Right cardiac atrium (tissue), 5 donors: ENCODE measurements at regions not wholly inside any gene's neighbourhood (a gene's known extent, or its start where the extent isn't known, plus 50 kb on each side); places are given as distances from the start of the nearest gene placed in this dataset.
"Not testable (repeated sequence)": the region's sequence is repeated elsewhere in the genome, so short reads cannot be mapped to it uniquely, and the experiment has no call there.

ENCODE experiments used
- ATAC-seq, 2 donors: fragments of 200-7000 bp; cut with Tn5 transposase; one replicate each; pipeline versions ENCODE4 v1.8.0 to v1.9.1; 2020; ENCODE audit warnings: moderate library complexity in 2 of 2, mild to moderate bottlenecking in 1 of 2
- DNase-seq, 3 donors: peaks; one replicate each; pipeline ENCODE4 v3.0.0-alpha.2; 2020
- H3K27ac ChIP-seq: one replicate; pipeline ENCODE4 v1.5.1; 2013; ENCODE audit warnings: mild to moderate bottlenecking, low read length, control low read depth, moderate library complexity
- H3K27me3 ChIP-seq: one replicate; pipeline ENCODE4 v1.6.1; 2013; ENCODE audit not compliant: control insufficient read depth, insufficient read depth
- H3K4me1 ChIP-seq: one replicate; pipeline ENCODE4 v1.6.1; 2013; ENCODE audit warnings: low read length; ENCODE audit not compliant: control insufficient read depth, insufficient read depth
- H3K4me3 ChIP-seq: one replicate; pipeline ENCODE4 v1.5.1; 2013; ENCODE audit warnings: low read length, control low read depth
- H3K9me3 ChIP-seq: one replicate; pipeline ENCODE4 v1.6.1; 2013; ENCODE audit warnings: low read length; ENCODE audit not compliant: control insufficient read depth
- WGBS: extraction: QIAGEN DNeasy Blood & Tissue Kit; methylation state at CpG from one replicate; pipeline ENCODE4 v1.1.7; 2013; 5-methylcytosine and 5-hydroxymethylcytosine counted together
- intact Hi-C, 4 donors: fragments of 100-400 bp; cut with DNase I; formaldehyde crosslinking; loops; one replicate each; pipeline versions ENCODE4 v1.11.0 to v1.14.0; 2022 to 2023
- donor health status: healthy with polysubstance abuse.
- donor health status: DM: no; HTN: yes; CAD: no.
- donor health status: DM: no; HTN: no; CAD: no.
- donor health status: DM: no; HTN: yes; CAD: no; lungs with severe emphysema.
- donor health status: DM: yes; HTN: yes; CAD: no.

- ATAC-seq: no peak
- Histone ChIP-seq H3K4me1 (no peaks in the 10 kb centered on the region), H3K4me3 (no peak overlapping the region), H3K27ac (no peak overlapping the region), H3K27me3 (no peaks in the 10 kb centered on the region), H3K9me3 (no peaks in the 10 kb centered on the region)
- intact Hi-C loops: no loop called here
- DNase-seq: no peak
- 49% methylated on average over 1 of the region's 1 CpG for WGBS
Measured at GRCh38 chr10:108620821-108621534, 1302.3 kb downstream of the XPNPEP1 start.

- WGBS: 80% methylated on average over 6 of the region's 6 CpGs
- Histone ChIP-seq H3K9me3 (no peaks in the 10 kb centered on the region), H3K4me3 (no peak overlapping the region), H3K27ac (no peak overlapping the region), H3K4me1 (no peaks in the 10 kb centered on the region), H3K27me3 (no peaks in the 10 kb centered on the region)
- ATAC-seq (no peak), DNase-seq (no peak)
- intact Hi-C loops: no loop called here
Measured at GRCh38 chr10:108616559-108617285, 1306.6 kb downstream of the XPNPEP1 start.

- Histone ChIP-seq H3K4me1 (no peaks in the 10 kb centered on the region), H3K4me3 (no peak overlapping the region), H3K9me3 (no peaks in the 10 kb centered on the region), H3K27ac (no peak overlapping the region), H3K27me3 (no peaks in the 10 kb centered on the region)
- WGBS: 59% methylated on average over 3 of the region's 3 CpGs
- DNase-seq (no peak), ATAC-seq (no peak)
- intact Hi-C loops: no loop called here
Measured at GRCh38 chr10:108615576-108616320, 1307.6 kb downstream of the XPNPEP1 start.

GRCh38 chr10:108612485-108612884, 1310.8 kb downstream of the XPNPEP1 start:
- no peak overlapping the region for H3K27ac ChIP-seq
- no peaks in the 10 kb centered on the region for H3K9me3 ChIP-seq
- no peak overlapping the region for H3K4me3 ChIP-seq
- ATAC-seq (no peak), DNase-seq (no peak)
- no peaks in the 10 kb centered on the region for H3K27me3 ChIP-seq
- no peaks in the 10 kb centered on the region for H3K4me1 ChIP-seq
- intact Hi-C loops: no loop called here
- WGBS: 54% methylated on average over 3 of the region's 3 CpGs

GRCh38 chr10:108608860-108609259, 1314.5 kb downstream of the XPNPEP1 start:
- H3K4me3 ChIP-seq: no peak overlapping the region
- intact Hi-C loops: no loop called here
- H3K27me3 ChIP-seq: no peaks in the 10 kb centered on the region
- DNase-seq: no peak
- no peaks in the 10 kb centered on the region for H3K9me3 ChIP-seq
- H3K4me1 ChIP-seq: no peaks in the 10 kb centered on the region
- no peak for ATAC-seq
- no peak overlapping the region for H3K27ac ChIP-seq
- 41% methylated on average over 1 of the region's 1 CpG for WGBS

- H3K4me3 ChIP-seq: no peak overlapping the region
- intact Hi-C loops: no loop called here
- no peaks in the 10 kb centered on the region for H3K4me1 ChIP-seq
- no peak overlapping the region for H3K27ac ChIP-seq
- no peaks in the 10 kb centered on the region for H3K9me3 ChIP-seq
- WGBS: 83% methylated on average over 2 of the region's 2 CpGs
- no peak for DNase-seq
- no peaks in the 10 kb centered on the region for H3K27me3 ChIP-seq
- no peak for ATAC-seq
Measured at GRCh38 chr10:108601851-108602250, 1321.5 kb downstream of the XPNPEP1 start.

- ATAC-seq, intact Hi-C loops, H3K4me1 ChIP-seq, H3K27ac ChIP-seq, H3K4me3 ChIP-seq, H3K27me3 ChIP-seq, H3K9me3 ChIP-seq, DNase-seq: not testable (repeated sequence)
- 64% methylated on average over 4 of the region's 4 CpGs for WGBS
Measured at GRCh38 chr10:108600511-108600910, 1322.8 kb downstream of the XPNPEP1 start.

- H3K4me3 ChIP-seq, H3K27ac ChIP-seq, H3K27me3 ChIP-seq, H3K4me1 ChIP-seq, DNase-seq, H3K9me3 ChIP-seq, ATAC-seq, intact Hi-C loops: not testable (repeated sequence)
- 50% methylated on average over 11 of the region's 11 CpGs for WGBS
Measured at GRCh38 chr10:108599317-108599716, 1324.0 kb downstream of the XPNPEP1 start.

GRCh38 chr10:108598831-108599230, 1324.5 kb downstream of the XPNPEP1 start:
- DNase-seq: no peak
- Histone ChIP-seq H3K27ac (no peak overlapping the region), H3K4me3 (no peak overlapping the region), H3K27me3 (no peaks in the 10 kb centered on the region), H3K4me1 (no peaks in the 10 kb centered on the region), H3K9me3 (no peaks in the 10 kb centered on the region)
- no peak for ATAC-seq
- intact Hi-C loops: no loop called here

GRCh38 chr10:108598320-108598695, 1325.0 kb downstream of the XPNPEP1 start:
- 43% methylated on average over 1 of the region's 1 CpG for WGBS
- Histone ChIP-seq H3K9me3 (no peaks in the 10 kb centered on the region), H3K4me1 (no peaks in the 10 kb centered on the region), H3K4me3 (no peak overlapping the region), H3K27me3 (no peaks in the 10 kb centered on the region), H3K27ac (no peak overlapping the region)
- no peak for ATAC-seq
- DNase-seq: no peak
- intact Hi-C loops: no loop called here

- Histone ChIP-seq H3K27me3 (no peaks in the 10 kb centered on the region), H3K4me1 (no peaks in the 10 kb centered on the region), H3K4me3 (no peak overlapping the region), H3K27ac (no peak overlapping the region), H3K9me3 (no peaks in the 10 kb centered on the region)
- WGBS: 43% methylated on average over 2 of the region's 2 CpGs
- DNase-seq (no peak), ATAC-seq (no peak)
- intact Hi-C loops: no loop called here
Measured at GRCh38 chr10:108597657-108598319, 1325.5 kb downstream of the XPNPEP1 start.
